GM23338 (cell line): ENCODE measurements at regions not wholly inside any gene's neighbourhood (a gene's known extent, or its start where the extent isn't known, plus 50 kb on each side); places are given as distances from the start of the nearest gene placed in this dataset.

Experiments
- EZH2phosphoT487 ChIP-seq: fragments of 200-600 bp; sonication (generic); IDR thresholded peaks from one replicate; pipeline ENCODE4 v1.8.1; 2018; ENCODE audit warnings: antibody characterized with exemption; ENCODE audit not compliant: unreplicated experiment
- POLR2AphosphoS5 ChIP-seq: IDR thresholded peaks from 2 replicates; pipeline ENCODE4 v1.6.1; 2016; ENCODE audit warnings: antibody characterized with exemption, low read depth
- TF ChIP-seq, protein P1 (sequence below), 2 experiments: fragments of 200-600 bp in 1 of 2; sonication (generic) in 1 of 2; conservative IDR thresholded peaks; 2 replicates each; pipeline versions ENCODE4 v1.5.1 to v1.6.1; 2016 to 2017; ENCODE audit warnings: antibody characterized with exemption in 2 of 2, low read depth in 2 of 2, mild to moderate bottlenecking in 2 of 2, moderate library complexity in 1 of 2
- TF ChIP-seq, protein P2 (sequence below): IDR thresholded peaks from one replicate; pipeline ENCODE4 v1.6.1; 2018; ENCODE audit warnings: antibody characterized with exemption; ENCODE audit not compliant: unreplicated experiment
- TF ChIP-seq, protein P3 (sequence below): IDR thresholded peaks from 2 replicates; pipeline ENCODE4 v1.6.1; 2016; ENCODE audit warnings: antibody characterized with exemption

DNA sequence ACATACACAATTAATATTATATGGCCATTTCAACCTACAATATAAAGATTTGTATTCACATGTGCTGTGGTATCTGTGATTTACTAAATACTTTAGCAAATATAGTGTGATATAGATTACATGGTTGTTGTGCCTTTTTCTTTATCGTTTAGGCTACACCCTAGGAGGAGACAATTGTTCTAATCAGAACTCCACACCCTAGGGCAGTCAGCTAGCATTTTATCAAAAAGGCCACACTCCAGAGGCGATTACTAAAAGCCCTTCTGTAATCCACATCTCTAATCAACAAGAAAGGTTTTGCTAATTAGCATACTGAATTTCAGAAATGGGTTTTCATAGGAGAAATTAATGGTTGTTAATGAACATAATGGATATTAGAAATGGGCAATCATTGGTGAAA is 319.5 kb upstream of the NOCT start:
- TF ChIP-seq, protein P1, sequence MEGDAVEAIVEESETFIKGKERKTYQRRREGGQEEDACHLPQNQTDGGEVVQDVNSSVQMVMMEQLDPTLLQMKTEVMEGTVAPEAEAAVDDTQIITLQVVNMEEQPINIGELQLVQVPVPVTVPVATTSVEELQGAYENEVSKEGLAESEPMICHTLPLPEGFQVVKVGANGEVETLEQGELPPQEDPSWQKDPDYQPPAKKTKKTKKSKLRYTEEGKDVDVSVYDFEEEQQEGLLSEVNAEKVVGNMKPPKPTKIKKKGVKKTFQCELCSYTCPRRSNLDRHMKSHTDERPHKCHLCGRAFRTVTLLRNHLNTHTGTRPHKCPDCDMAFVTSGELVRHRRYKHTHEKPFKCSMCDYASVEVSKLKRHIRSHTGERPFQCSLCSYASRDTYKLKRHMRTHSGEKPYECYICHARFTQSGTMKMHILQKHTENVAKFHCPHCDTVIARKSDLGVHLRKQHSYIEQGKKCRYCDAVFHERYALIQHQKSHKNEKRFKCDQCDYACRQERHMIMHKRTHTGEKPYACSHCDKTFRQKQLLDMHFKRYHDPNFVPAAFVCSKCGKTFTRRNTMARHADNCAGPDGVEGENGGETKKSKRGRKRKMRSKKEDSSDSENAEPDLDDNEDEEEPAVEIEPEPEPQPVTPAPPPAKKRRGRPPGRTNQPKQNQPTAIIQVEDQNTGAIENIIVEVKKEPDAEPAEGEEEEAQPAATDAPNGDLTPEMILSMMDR (conservative IDR thresholded peaks at IDR 0.05; ENCODE audit: low read depth in 2 of 2) = no peak
- TF ChIP-seq, protein P2, sequence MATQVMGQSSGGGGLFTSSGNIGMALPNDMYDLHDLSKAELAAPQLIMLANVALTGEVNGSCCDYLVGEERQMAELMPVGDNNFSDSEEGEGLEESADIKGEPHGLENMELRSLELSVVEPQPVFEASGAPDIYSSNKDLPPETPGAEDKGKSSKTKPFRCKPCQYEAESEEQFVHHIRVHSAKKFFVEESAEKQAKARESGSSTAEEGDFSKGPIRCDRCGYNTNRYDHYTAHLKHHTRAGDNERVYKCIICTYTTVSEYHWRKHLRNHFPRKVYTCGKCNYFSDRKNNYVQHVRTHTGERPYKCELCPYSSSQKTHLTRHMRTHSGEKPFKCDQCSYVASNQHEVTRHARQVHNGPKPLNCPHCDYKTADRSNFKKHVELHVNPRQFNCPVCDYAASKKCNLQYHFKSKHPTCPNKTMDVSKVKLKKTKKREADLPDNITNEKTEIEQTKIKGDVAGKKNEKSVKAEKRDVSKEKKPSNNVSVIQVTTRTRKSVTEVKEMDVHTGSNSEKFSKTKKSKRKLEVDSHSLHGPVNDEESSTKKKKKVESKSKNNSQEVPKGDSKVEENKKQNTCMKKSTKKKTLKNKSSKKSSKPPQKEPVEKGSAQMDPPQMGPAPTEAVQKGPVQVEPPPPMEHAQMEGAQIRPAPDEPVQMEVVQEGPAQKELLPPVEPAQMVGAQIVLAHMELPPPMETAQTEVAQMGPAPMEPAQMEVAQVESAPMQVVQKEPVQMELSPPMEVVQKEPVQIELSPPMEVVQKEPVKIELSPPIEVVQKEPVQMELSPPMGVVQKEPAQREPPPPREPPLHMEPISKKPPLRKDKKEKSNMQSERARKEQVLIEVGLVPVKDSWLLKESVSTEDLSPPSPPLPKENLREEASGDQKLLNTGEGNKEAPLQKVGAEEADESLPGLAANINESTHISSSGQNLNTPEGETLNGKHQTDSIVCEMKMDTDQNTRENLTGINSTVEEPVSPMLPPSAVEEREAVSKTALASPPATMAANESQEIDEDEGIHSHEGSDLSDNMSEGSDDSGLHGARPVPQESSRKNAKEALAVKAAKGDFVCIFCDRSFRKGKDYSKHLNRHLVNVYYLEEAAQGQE = no peak
- TF ChIP-seq EZH2phosphoT487 = no peak
- TF ChIP-seq POLR2AphosphoS5 = no peak
- TF ChIP-seq, protein P3, sequence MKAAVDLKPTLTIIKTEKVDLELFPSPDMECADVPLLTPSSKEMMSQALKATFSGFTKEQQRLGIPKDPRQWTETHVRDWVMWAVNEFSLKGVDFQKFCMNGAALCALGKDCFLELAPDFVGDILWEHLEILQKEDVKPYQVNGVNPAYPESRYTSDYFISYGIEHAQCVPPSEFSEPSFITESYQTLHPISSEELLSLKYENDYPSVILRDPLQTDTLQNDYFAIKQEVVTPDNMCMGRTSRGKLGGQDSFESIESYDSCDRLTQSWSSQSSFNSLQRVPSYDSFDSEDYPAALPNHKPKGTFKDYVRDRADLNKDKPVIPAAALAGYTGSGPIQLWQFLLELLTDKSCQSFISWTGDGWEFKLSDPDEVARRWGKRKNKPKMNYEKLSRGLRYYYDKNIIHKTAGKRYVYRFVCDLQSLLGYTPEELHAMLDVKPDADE = no peak
